IMR-90 (cell line): ENCODE measurements at regions not wholly inside any gene's neighbourhood (a gene's known extent, or its start where the extent isn't known, plus 50 kb on each side); places are given as distances from the start of the nearest gene placed in this dataset.

Experiments used
- ATAC-seq: fragments of 200-7000 bp; cut with Tn5 transposase; 2 replicates; pipeline ENCODE4 v1.9.1; 2020; ENCODE audit warnings: low read depth, mild to moderate bottlenecking, moderate library complexity
- BruUV-seq: library from RNA; stranded (reverse); fragments of 400-500 nt; replicated peaks from 2 replicates; lab custom pipeline; 2021; lab: Mats Ljungman, UMichigan
- CTCF ChIA-PET: fragments of 300-600 bp; formaldehyde crosslinking; extraction: SDS; loops from one replicate; lab custom pipeline; 2021; ENCODE audit warnings: antibody characterized with exemption; lab: Yijun Ruan, JAX
- POLR2A ChIA-PET: fragments of 300-600 bp; sonication (Branson Sonifier 250); formaldehyde crosslinking; loops from one replicate; lab custom pipeline; 2022; ENCODE audit warnings: antibody characterized with exemption; ENCODE audit not compliant: unreplicated experiment; lab: Charles Lee
- DNase-seq: peaks from one replicate; pipeline ENCODE4 v3.0.0; 2013
- H2AFZ ChIP-seq: replicated peaks from 2 replicates; pipeline ENCODE3; 2013; ENCODE audit warnings: low read length, mild to moderate bottlenecking; ENCODE audit not compliant: poor library complexity
- H2AK5ac ChIP-seq: 2 replicates; pipeline ENCODE4 v1.6.1; 2013; ENCODE audit warnings: low read depth, low read length, inconsistent platforms
- H2AK9ac ChIP-seq: replicated peaks from 2 replicates; pipeline ENCODE3; 2013; ENCODE audit warnings: mild to moderate bottlenecking, low read depth, low read length, moderate library complexity; ENCODE audit not compliant: poor library complexity
- H2BK120ac ChIP-seq: 2 replicates; pipeline ENCODE4 v1.6.1; 2013; ENCODE audit warnings: low read depth, low read length, inconsistent platforms
- H2BK15ac ChIP-seq: 3 replicates; pipeline ENCODE4 v1.6.1; 2013; ENCODE audit warnings: low read depth, low read length, inconsistent platforms
- H2BK20ac ChIP-seq: 2 replicates; pipeline ENCODE4 v1.6.1; 2013; ENCODE audit warnings: low read depth, mild to moderate bottlenecking, inconsistent platforms, low read length, moderate library complexity
- H2BK5ac ChIP-seq: 2 replicates; pipeline ENCODE4 v1.6.1; 2013; ENCODE audit warnings: mild to moderate bottlenecking, low read depth, low read length, inconsistent platforms; ENCODE audit not compliant: poor library complexity, severe bottlenecking
- H3K14ac ChIP-seq: replicated peaks from 2 replicates; pipeline ENCODE4 v1.6.1; 2013; ENCODE audit warnings: low read depth, low read length, inconsistent platforms
- H3K18ac ChIP-seq: 2 replicates; pipeline ENCODE4 v1.6.1; 2013; ENCODE audit warnings: low read depth, low read length, control low read depth
- H3K23ac ChIP-seq: 2 replicates; pipeline ENCODE4 v1.6.1; 2013; ENCODE audit warnings: low read depth, low read length, inconsistent platforms
- H3K27ac ChIP-seq: 2 replicates; pipeline ENCODE4 v1.5.1; 2013; ENCODE audit warnings: mild to moderate bottlenecking, control low read depth, low read length; ENCODE audit not compliant: insufficient read depth
- H3K27me3 ChIP-seq: 2 replicates; pipeline ENCODE4 v1.6.1; 2013; ENCODE audit warnings: low read length; ENCODE audit not compliant: control insufficient read depth, insufficient read depth
- H3K36me3 ChIP-seq: 2 replicates; pipeline ENCODE4 v1.6.1; 2013; ENCODE audit warnings: low read length, mixed read lengths; ENCODE audit not compliant: control insufficient read depth, insufficient read depth
- H3K4ac ChIP-seq: 2 replicates; pipeline ENCODE4 v1.6.1; 2013; ENCODE audit warnings: low read depth, low read length, inconsistent platforms
- H3K4me1 ChIP-seq: 2 replicates; pipeline ENCODE4 v1.6.1; 2013; ENCODE audit warnings: low read length, mixed read lengths; ENCODE audit not compliant: control insufficient read depth, insufficient read depth
- H3K4me2 ChIP-seq: 2 replicates; pipeline ENCODE4 v1.6.1; 2013; ENCODE audit warnings: low read depth, mild to moderate bottlenecking, control low read depth, low read length, moderate library complexity
- H3K4me3 ChIP-seq: 2 replicates; pipeline ENCODE4 v1.5.1; 2013; ENCODE audit warnings: low read depth, mild to moderate bottlenecking, control low read depth, low read length, moderate library complexity; ENCODE audit not compliant: insufficient read depth
- H3K56ac ChIP-seq: 2 replicates; pipeline ENCODE4 v1.6.1; 2013; ENCODE audit warnings: low read length, inconsistent platforms; ENCODE audit not compliant: insufficient read depth; ENCODE audit errors: extremely low read depth
- H3K79me1 ChIP-seq, 2 experiments: 2 replicates each; pipeline ENCODE4 v1.6.1; 2013; ENCODE audit warnings: low read length in 2 of 2, inconsistent platforms in 1 of 2, low read depth in 1 of 2
- H3K9ac ChIP-seq: 2 replicates; pipeline ENCODE4 v1.6.1; 2013; ENCODE audit warnings: low read depth, low read length, control low read depth
- H3K9me1 ChIP-seq: 2 replicates; pipeline ENCODE4 v1.6.1; 2013; ENCODE audit warnings: low read length, inconsistent platforms; ENCODE audit not compliant: insufficient read depth
- H3K9me3 ChIP-seq: 2 replicates; pipeline ENCODE4 v1.6.1; 2013; ENCODE audit warnings: low read length; ENCODE audit not compliant: control insufficient read depth, insufficient read depth
- H4K20me1 ChIP-seq: 2 replicates; pipeline ENCODE4 v1.6.1; 2013; ENCODE audit warnings: low read length, inconsistent platforms; ENCODE audit not compliant: insufficient read depth
- H4K5ac ChIP-seq: 2 replicates; pipeline ENCODE4 v1.6.1; 2013; ENCODE audit warnings: mild to moderate bottlenecking, low read depth, low read length, control low read depth
- H4K8ac ChIP-seq, 2 experiments: 2 replicates each; pipeline ENCODE4 v1.6.1; 2013; ENCODE audit warnings: low read depth in 2 of 2, low read length in 2 of 2, control low read depth in 1 of 2, inconsistent platforms in 1 of 2
- H4K91ac ChIP-seq: 2 replicates; pipeline ENCODE4 v1.6.1; 2013; ENCODE audit warnings: low read depth, low read length, inconsistent platforms; ENCODE audit not compliant: insufficient read depth
- BHLHE40 ChIP-seq: fragments of 150-350 bp; IDR thresholded peaks from 2 replicates; pipeline ENCODE4 v1.6.1; 2016; ENCODE audit warnings: mild to moderate bottlenecking, low read depth, low read length
- FOS ChIP-seq: fragments of 150-350 bp; IDR thresholded peaks from 2 replicates; pipeline ENCODE4 v1.6.1; 2016; ENCODE audit warnings: low read depth, low read length
- MAZ ChIP-seq: IDR thresholded peaks from 2 replicates; pipeline ENCODE4 v1.6.1; 2012; ENCODE audit warnings: low read depth, mild to moderate bottlenecking, low read length, improper control_type of control experiment, moderate library complexity, borderline replicate concordance
- NFE2L2 ChIP-seq: fragments of 150-350 bp; IDR thresholded peaks from 2 replicates; pipeline ENCODE4 v1.6.1; 2016; ENCODE audit warnings: low read depth, mild to moderate bottlenecking, low read length
- WGBS, 2 experiments: methylation state at CpG; one replicate each; pipeline versions ENCODE4 v1.1.5 to v1.1.7; 2013; ENCODE audit warnings: missing lambda C conversion rate in 2 of 2; ENCODE audit not compliant: insufficient read length in 1 of 2; ENCODE audit errors: extremely low coverage in 2 of 2; 5-methylcytosine and 5-hydroxymethylcytosine counted together
- dilution Hi-C: fragments of 300-500 bp; cut with HindIII; formaldehyde crosslinking; loops from one replicate; pipeline ENCODE4 v1.14.3; 2018; ENCODE audit warnings: low sequenced_read_pairs; ENCODE audit not compliant: unreplicated experiment
- in situ Hi-C: fragments of 300-500 bp; cut with MboI; formaldehyde crosslinking; loops from 3 replicates; pipeline ENCODE4 v1.14.3; 2019; ENCODE audit warnings: low sequenced_read_pairs, inconsistent platforms, mixed read lengths
- intact Hi-C: fragments of 100-400 bp; cut with micrococcal nuclease; formaldehyde crosslinking; loops from 2 replicates; pipeline ENCODE4 v1.10.0; 2022

DNA sequence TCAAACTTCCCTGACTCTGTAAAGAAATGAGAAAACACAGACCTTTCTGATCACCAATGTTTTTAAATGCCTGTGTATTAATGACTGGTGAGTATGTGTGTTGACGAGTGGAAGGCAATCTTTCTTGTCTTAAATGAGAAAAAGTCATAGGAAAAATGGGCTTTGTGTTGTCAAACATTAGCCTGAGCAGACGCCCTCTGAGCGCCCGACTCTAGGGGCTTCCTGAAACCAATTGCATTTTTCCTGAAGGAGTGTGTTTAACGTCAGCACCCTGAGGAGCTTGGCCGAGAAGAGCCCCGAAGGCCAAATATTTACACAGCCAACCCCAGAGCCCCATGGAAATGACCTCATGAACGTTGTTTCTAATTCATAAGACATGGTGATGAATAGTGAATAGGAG is 154.3 kb downstream of the PHF2 start:
- ATAC-seq, result no peak

More for the DNA sequence above, 154.3 kb downstream of the PHF2 start:
- Histone ChIP-seq H2BK5ac (no peak overlapping the region), H3K56ac (no peak overlapping the region), H3K4me2 (no peak overlapping the region), H4K91ac (no peak overlapping the region), H3K23ac (no peak overlapping the region), H2AK9ac (no peak overlapping the region), H3K27ac (no peak overlapping the region), H3K18ac (no peak overlapping the region), H2AK5ac (no peak overlapping the region), H3K27me3 (no peaks in the 10 kb centered on the region), H3K14ac (no peak overlapping the region), H4K20me1 (no peaks in the 10 kb centered on the region), H4K5ac (no peak overlapping the region), H3K9ac (no peak overlapping the region), H4K8ac (no peak overlapping the region), H2AFZ (no peak overlapping the region), H3K4me3 (no peak overlapping the region), H3K9me1 (no peaks in the 10 kb centered on the region), H3K79me1 (no peaks in the 10 kb centered on the region), H3K4me1 (no peaks in the 10 kb centered on the region), H2BK15ac (no peak overlapping the region), H2BK20ac (no peak overlapping the region), H3K4ac (no peak overlapping the region), H3K36me3 (no peaks in the 10 kb centered on the region), H3K9me3 (peaks cover 4% of the 10 kb centered on the region; the same call in 1 of the 2 replicates), H2BK120ac (no peak overlapping the region)
- in situ Hi-C loops (loop anchor here (25.0 kb wide), 1 partner anchor 507 kb away; no protein-coding TSS in a partner anchor), intact Hi-C loops (no loop called here), dilution Hi-C loops (no loop called here)
- no TSS peak for BruUV-seq
- DNase-seq, result no peak
- ChIA-PET POLR2A (no interaction called here), CTCF (no interaction called here)
- no peak for TF ChIP-seq NFE2L2
- TF ChIP-seq MAZ, result no peak
- no peak for TF ChIP-seq FOS
- no peak for TF ChIP-seq BHLHE40
- no CpG with 5 or more reads among the region's 8 CpGs for WGBS, 2 experiments
